ENCODE measurements at regions not wholly inside any gene's neighbourhood (a gene's known extent, or its start where the extent isn't known, plus 50 kb on each side); places are given as distances from the start of the nearest gene placed in this dataset.

- Histone ChIP-seq H3K4me1 (no peaks in the 10 kb centered on the region), H3K36me3 (no peaks in the 10 kb centered on the region), H3K27me3 (peaks cover 35% of the 10 kb centered on the region), H3K9me3 (no peaks in the 10 kb centered on the region), H3K4me3 (ENCODE audit: low read depth, low read length) (no peak overlapping the region)
- TF ChIP-seq CTCF (IDR thresholded peaks at IDR 0.05; ENCODE audit: low read depth, low read length), result no peak
- no peak for DNase-seq
Measured at GRCh38 chr12:46676396-46676795, 149.4 kb downstream of the SLC38A4 start.

- DNase-seq, result peak; percentile 13
- TF ChIP-seq CTCF (IDR thresholded peaks at IDR 0.05; ENCODE audit: low read depth, low read length), result peak; percentile 56
Measured at GRCh38 chr12:46675736-46676135, 150.1 kb downstream of the SLC38A4 start.

GRCh38 chr12:46674800-46675199, 151.0 kb downstream of the SLC38A4 start:
- Histone ChIP-seq H3K4me3 (ENCODE audit: low read depth, low read length) (no peak overlapping the region), H3K36me3 (no peaks in the 10 kb centered on the region), H3K4me1 (no peaks in the 10 kb centered on the region), H3K9me3 (no peaks in the 10 kb centered on the region), H3K27me3 (peaks cover 35% of the 10 kb centered on the region)
- DNase-seq, result no peak
- no peak for TF ChIP-seq CTCF (IDR thresholded peaks at IDR 0.05; ENCODE audit: low read depth, low read length)

More at GRCh38 chr12:46675736-46676135, 150.1 kb downstream of the SLC38A4 start:
- no peaks in the 10 kb centered on the region for H3K4me1 ChIP-seq
- H3K27me3 ChIP-seq, result peaks cover 35% of the 10 kb centered on the region
- H3K36me3 ChIP-seq, result no peaks in the 10 kb centered on the region
- H3K4me3 ChIP-seq (ENCODE audit: low read depth, low read length), result no peak overlapping the region
- no peaks in the 10 kb centered on the region for H3K9me3 ChIP-seq

- no peak for TF ChIP-seq CTCF (IDR thresholded peaks at IDR 0.05; ENCODE audit: low read depth, low read length)
- Histone ChIP-seq H3K4me1 (no peaks in the 10 kb centered on the region), H3K36me3 (no peaks in the 10 kb centered on the region), H3K9me3 (no peaks in the 10 kb centered on the region), H3K4me3 (ENCODE audit: low read depth, low read length) (no peak overlapping the region), H3K27me3 (peaks cover 32% of the 10 kb centered on the region)
- no peak for DNase-seq
Measured at GRCh38 chr12:46674129-46674528, 151.7 kb downstream of the SLC38A4 start.

GRCh38 chr12:46671102-46671501, 154.7 kb downstream of the SLC38A4 start:
- Histone ChIP-seq H3K27me3 (peaks cover 26% of the 10 kb centered on the region), H3K4me1 (no peaks in the 10 kb centered on the region), H3K36me3 (no peaks in the 10 kb centered on the region), H3K4me3 (ENCODE audit: low read depth, low read length) (no peak overlapping the region), H3K9me3 (no peaks in the 10 kb centered on the region)
- TF ChIP-seq CTCF (IDR thresholded peaks at IDR 0.05; ENCODE audit: low read depth, low read length), result no peak
- no peak for DNase-seq

- Histone ChIP-seq H3K27me3 (peaks cover 26% of the 10 kb centered on the region), H3K4me1 (no peaks in the 10 kb centered on the region), H3K36me3 (no peaks in the 10 kb centered on the region), H3K4me3 (ENCODE audit: low read depth, low read length) (no peak overlapping the region), H3K9me3 (no peaks in the 10 kb centered on the region)
- TF ChIP-seq CTCF (IDR thresholded peaks at IDR 0.05; ENCODE audit: low read depth, low read length), result no peak
- no peak for DNase-seq
Measured at GRCh38 chr12:46670636-46671035, 155.2 kb downstream of the SLC38A4 start.
